Lower leg skin (tissue), 4 donors: ENCODE measurements at regions not wholly inside any gene's neighbourhood (a gene's known extent, or its start where the extent isn't known, plus 50 kb on each side); places are given as distances from the start of the nearest gene placed in this dataset.

ENCODE experiments used
- DNase-seq, 2 donors: peaks; one replicate each; pipeline ENCODE4 v3.0.0-alpha.2; 2019; ENCODE audit warnings: low spot score in 2 of 2
- H3K4me3 ChIP-seq: fragments of 200-600 bp; sonication (generic); 2 replicates; pipeline ENCODE4 v1.5.1; 2017; ENCODE audit warnings: mild to moderate bottlenecking, low read depth; ENCODE audit not compliant: poor library complexity, severe bottlenecking
- CTCF ChIP-seq, 3 donors: fragments of 450-650 bp; IDR thresholded peaks; one replicate each; pipeline ENCODE4 v1.5.1; 2016; ENCODE audit warnings: antibody characterized with exemption in 3 of 3, mild to moderate bottlenecking in 3 of 3, moderate library complexity in 2 of 3
- POLR2A ChIP-seq, 2 donors: fragments of 450-650 bp; IDR thresholded peaks; one replicate each; pipeline ENCODE4 v1.6.1; 2016 to 2017; ENCODE audit warnings: antibody characterized with exemption in 2 of 2, mild to moderate bottlenecking in 1 of 2, moderate library complexity in 1 of 2
- WGBS, 2 donors: methylation state at CpG; one replicate each; pipeline ENCODE4 v1.1.5; 2018; 5-methylcytosine and 5-hydroxymethylcytosine counted together
- intact Hi-C: fragments of 100-400 bp; cut with DNase I; formaldehyde crosslinking; loops from one replicate; pipeline ENCODE4 v1.15.0; 2023; ENCODE audit warnings: low total_unique reads

- peak in 1 of 2 donors; percentile 48 for DNase-seq
- 51 to 65% methylated on average over 7 of the region's 7 CpGs for WGBS, 2 donors
- H3K4me3 ChIP-seq: no peak overlapping the region
- intact Hi-C loops: no loop called here
- TF ChIP-seq CTCF (IDR thresholded peaks at IDR 0.05): no peak
- no peak for TF ChIP-seq POLR2A (IDR thresholded peaks at IDR 0.05)
Measured at GRCh38 chr9:108787690-108788048, 68.1 kb downstream of the ACTL7B start.

GRCh38 chr9:108786901-108787689, 68.7 kb downstream of the ACTL7B start:
- 31 to 67% methylated on average over 5 of the region's 5 CpGs for WGBS, 2 donors
- intact Hi-C loops: no loop called here
- TF ChIP-seq POLR2A (IDR thresholded peaks at IDR 0.05): no peak
- TF ChIP-seq CTCF (IDR thresholded peaks at IDR 0.05): no peak
- DNase-seq: peak in 1 of 2 donors; percentile 56
- no peak overlapping the region for H3K4me3 ChIP-seq

- intact Hi-C loops: no loop called here
- TF ChIP-seq CTCF (IDR thresholded peaks at IDR 0.05) (no peak), POLR2A (IDR thresholded peaks at IDR 0.05) (no peak)
- H3K4me3 ChIP-seq: no peak overlapping the region
- 33 to 40% methylated on average over 4 of the region's 4 CpGs for WGBS, 2 donors
- DNase-seq: no peak
Measured at GRCh38 chr9:108786322-108786721, 69.5 kb downstream of the ACTL7B start.

- no peak overlapping the region for H3K4me3 ChIP-seq
- intact Hi-C loops: no loop called here
- 12 to 23% methylated on average over 3 of the region's 3 CpGs for WGBS, 2 donors
- TF ChIP-seq CTCF (IDR thresholded peaks at IDR 0.05) (no peak), POLR2A (IDR thresholded peaks at IDR 0.05) (no peak)
- DNase-seq: no peak
Measured at GRCh38 chr9:108784998-108785397, 70.8 kb downstream of the ACTL7B start.

GRCh38 chr9:108783731-108784495, 71.9 kb downstream of the ACTL7B start:
- intact Hi-C loops: no loop called here
- no peak overlapping the region for H3K4me3 ChIP-seq
- WGBS, 2 donors: 43 to 49% methylated on average over 14 of the region's 14 CpGs
- TF ChIP-seq POLR2A (IDR thresholded peaks at IDR 0.05) (no peak), CTCF (IDR thresholded peaks at IDR 0.05) (no peak)
- no peak for DNase-seq
